ENCODE measurements at regions not wholly inside any gene's neighbourhood (a gene's known extent, or its start where the extent isn't known, plus 50 kb on each side); places are given as distances from the start of the nearest gene placed in this dataset.

- Histone ChIP-seq H4K20me1 (ENCODE audit: insufficient read depth) (no peaks in the 10 kb centered on the region), H3K9me2 (no peaks in the 10 kb centered on the region), H3K9me3 (no peaks in the 10 kb centered on the region), H3K27ac (ENCODE audit: low read depth in 2 of 2, low read length in 1 of 2) (no peak overlapping the region), H3K4me2 (no peak overlapping the region), H3K36me3 (replicated peaks in 1 of 2; ENCODE audit: control insufficient read depth in 1 of 2, insufficient read depth in 2 of 2, low read length in 1 of 2) (no peaks in the 10 kb centered on the region), H2AFZ (ENCODE audit: low read depth) (no peak overlapping the region), H3K9ac (no peak overlapping the region), H3K4me3 (ENCODE audit: low read depth in 2 of 2, low read length in 1 of 2) (no peak overlapping the region), H3K27me3 (ENCODE audit: insufficient read depth) (no peaks in the 10 kb centered on the region), H3F3A (replicated peaks; ENCODE audit: insufficient read depth) (no peaks in the 10 kb centered on the region), H3K79me2 (ENCODE audit: insufficient read depth) (no peaks in the 10 kb centered on the region), H3K4me1 (ENCODE audit: control insufficient read depth in 1 of 2, insufficient read depth in 2 of 2, low read depth in 1 of 2, low read length in 1 of 2) (no peaks in the 10 kb centered on the region)
- CTCF ChIA-PET = no interaction called here
- TF ChIP-seq RFX5 (IDR thresholded peaks at IDR 0.05; ENCODE audit: low read length) = no peak
- no peak for TF ChIP-seq SMC3 (IDR thresholded peaks at IDR 0.05; ENCODE audit: low read depth, low read length)
- no peak for TF ChIP-seq NFIC (IDR thresholded peaks at IDR 0.05; ENCODE audit: borderline replicate concordance)
- TF ChIP-seq RAD21 (IDR thresholded peaks at IDR 0.05; ENCODE audit: low read length) = no peak
- no peak for TF ChIP-seq RCOR1 (IDR thresholded peaks at IDR 0.05; ENCODE audit: low read length)
- TF ChIP-seq, protein P1, sequence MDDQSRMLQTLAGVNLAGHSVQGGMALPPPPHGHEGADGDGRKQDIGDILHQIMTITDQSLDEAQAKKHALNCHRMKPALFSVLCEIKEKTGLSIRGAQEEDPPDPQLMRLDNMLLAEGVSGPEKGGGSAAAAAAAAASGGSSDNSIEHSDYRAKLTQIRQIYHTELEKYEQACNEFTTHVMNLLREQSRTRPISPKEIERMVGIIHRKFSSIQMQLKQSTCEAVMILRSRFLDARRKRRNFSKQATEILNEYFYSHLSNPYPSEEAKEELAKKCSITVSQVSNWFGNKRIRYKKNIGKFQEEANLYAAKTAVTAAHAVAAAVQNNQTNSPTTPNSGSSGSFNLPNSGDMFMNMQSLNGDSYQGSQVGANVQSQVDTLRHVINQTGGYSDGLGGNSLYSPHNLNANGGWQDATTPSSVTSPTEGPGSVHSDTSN (IDR thresholded peaks at IDR 0.05) = no peak
- no peak for TF ChIP-seq YY1 (IDR thresholded peaks at IDR 0.05; ENCODE audit: low read depth)
- no peak for TF ChIP-seq TAF1 (IDR thresholded peaks at IDR 0.05; ENCODE audit: borderline replicate concordance, low read depth, low read length)
- TF ChIP-seq TCF12 (IDR thresholded peaks at IDR 0.05) = no peak
- TF ChIP-seq JUND (IDR thresholded peaks at IDR 0.05) = no peak
- WGBS (ENCODE audit: low lambda C conversion rate) = 17% methylated on average over 1 of the region's 1 CpG
- POLR2A ChIA-PET = no interaction called here
- no peak for DNase-seq
Measured at GRCh38 chr4:116386856-116387255, 698.5 kb downstream of the TRAM1L1 start.

- Histone ChIP-seq H3K9me3 (no peaks in the 10 kb centered on the region), H3K27me3 (ENCODE audit: insufficient read depth) (no peaks in the 10 kb centered on the region), H3K4me3 (ENCODE audit: low read depth in 2 of 2, low read length in 1 of 2) (no peak overlapping the region), H2AFZ (ENCODE audit: low read depth) (no peak overlapping the region), H3K36me3 (replicated peaks in 1 of 2; ENCODE audit: control insufficient read depth in 1 of 2, insufficient read depth in 2 of 2, low read length in 1 of 2) (no peaks in the 10 kb centered on the region), H3K4me1 (ENCODE audit: control insufficient read depth in 1 of 2, insufficient read depth in 2 of 2, low read depth in 1 of 2, low read length in 1 of 2) (no peaks in the 10 kb centered on the region), H4K20me1 (ENCODE audit: insufficient read depth) (no peaks in the 10 kb centered on the region), H3K4me2 (no peak overlapping the region), H3K9me2 (no peaks in the 10 kb centered on the region), H3F3A (replicated peaks; ENCODE audit: insufficient read depth) (no peaks in the 10 kb centered on the region), H3K27ac (ENCODE audit: low read depth in 2 of 2, low read length in 1 of 2) (no peak overlapping the region), H3K79me2 (ENCODE audit: insufficient read depth) (no peaks in the 10 kb centered on the region), H3K9ac (no peak overlapping the region)
- WGBS (ENCODE audit: low lambda C conversion rate) = 76% methylated on average over 6 of the region's 6 CpGs
- no peak for DNase-seq
- ChIA-PET CTCF (no interaction called here), POLR2A (no interaction called here)
- TF ChIP-seq MAX (IDR thresholded peaks at IDR 0.05; ENCODE audit: low read depth) (no peak), JUND (IDR thresholded peaks at IDR 0.05) (no peak)
Measured at GRCh38 chr4:116385583-116385982, 699.8 kb downstream of the TRAM1L1 start.

DNA sequence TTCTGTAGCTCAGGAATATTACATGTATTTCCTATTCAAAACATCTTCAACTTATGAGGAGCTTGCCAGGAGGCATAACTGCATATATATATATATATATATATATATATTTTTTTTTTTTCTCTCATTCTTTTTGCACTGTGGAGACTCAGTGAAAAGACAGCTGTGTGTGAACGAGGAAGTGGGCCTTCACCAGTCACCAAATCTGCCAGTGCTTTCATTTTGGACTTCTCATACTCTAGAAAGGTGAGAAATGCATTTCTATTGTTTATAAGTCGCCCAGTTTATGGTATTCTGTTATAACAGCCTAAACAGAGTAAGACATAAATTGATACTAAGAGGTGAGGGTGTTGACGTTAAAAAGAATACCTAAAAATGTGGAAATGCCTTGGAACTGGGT, 710.6 kb downstream of the TRAM1L1 start:
- Histone ChIP-seq H3K9me3 (no peaks in the 10 kb centered on the region), H3K79me2 (ENCODE audit: insufficient read depth) (no peaks in the 10 kb centered on the region), H3K27me3 (ENCODE audit: insufficient read depth) (no peaks in the 10 kb centered on the region), H2AFZ (ENCODE audit: low read depth) (no peak overlapping the region), H3K4me2 (no peak overlapping the region), H3K27ac (ENCODE audit: low read depth in 2 of 2, low read length in 1 of 2) (no peak overlapping the region), H3F3A (replicated peaks; ENCODE audit: insufficient read depth) (no peaks in the 10 kb centered on the region), H3K4me3 (ENCODE audit: low read depth in 2 of 2, low read length in 1 of 2) (no peak overlapping the region), H3K9me2 (no peaks in the 10 kb centered on the region), H3K36me3 (replicated peaks in 1 of 2; ENCODE audit: control insufficient read depth in 1 of 2, insufficient read depth in 2 of 2, low read length in 1 of 2) (no peaks in the 10 kb centered on the region), H4K20me1 (ENCODE audit: insufficient read depth) (no peaks in the 10 kb centered on the region), H3K4me1 (ENCODE audit: control insufficient read depth in 1 of 2, insufficient read depth in 2 of 2, low read depth in 1 of 2, low read length in 1 of 2) (no peaks in the 10 kb centered on the region), H3K9ac (no peak overlapping the region)
- CTCF ChIA-PET = interaction anchor here (0.9 kb wide), 1 partner anchor 555 kb away, joined by 3 read pairs; no protein-coding TSS in a partner anchor
- POLR2A ChIA-PET = no interaction called here
- DNase-seq = no peak
- TF ChIP-seq REST (IDR thresholded peaks at IDR 0.05; ENCODE audit: low read depth, low read length) = no peak
- TF ChIP-seq RXRA (IDR thresholded peaks at IDR 0.05; ENCODE audit: borderline replicate concordance, low read depth) = no peak
- TF ChIP-seq NRF1 (IDR thresholded peaks at IDR 0.05; ENCODE audit: low read depth, low read length) = no peak
- TF ChIP-seq GATA2 (CRISPR knock-in tag; IDR thresholded peaks at IDR 0.05) = no peak
- 50% methylated on average over 3 of the region's 3 CpGs for WGBS (ENCODE audit: low lambda C conversion rate)
